Ishikawa (cell line): ENCODE measurements at regions not wholly inside any gene's neighbourhood (a gene's known extent, or its start where the extent isn't known, plus 50 kb on each side); places are given as distances from the start of the nearest gene placed in this dataset.

Experiments used
- CEBPB ChIP-seq: IDR thresholded peaks from 2 replicates; pipeline ENCODE4 v1.6.1; 2012
- CREB1 ChIP-seq: IDR thresholded peaks from 2 replicates; pipeline ENCODE4 v1.6.1; 2012; ENCODE audit warnings: low read depth
- EGR1 ChIP-seq: IDR thresholded peaks from 2 replicates; pipeline ENCODE4 v1.6.1; 2012
- EP300 ChIP-seq: IDR thresholded peaks from 2 replicates; pipeline ENCODE4 v1.6.1; 2012; ENCODE audit warnings: borderline replicate concordance
- FOXM1 ChIP-seq: IDR thresholded peaks from 2 replicates; pipeline ENCODE4 v1.6.1; 2012; ENCODE audit warnings: low read depth, borderline replicate concordance
- NFIC ChIP-seq: IDR thresholded peaks from 2 replicates; pipeline ENCODE4 v1.6.1; 2012
- RAD21 ChIP-seq: IDR thresholded peaks from 2 replicates; pipeline ENCODE4 v1.6.1; 2012; ENCODE audit warnings: low read depth
- TAF1 ChIP-seq: IDR thresholded peaks from 2 replicates; pipeline ENCODE4 v1.6.1; 2012; ENCODE audit warnings: low read depth, mild to moderate bottlenecking
- TCF12 ChIP-seq: IDR thresholded peaks from 2 replicates; pipeline ENCODE4 v1.6.1; 2012; ENCODE audit warnings: low read depth
- TEAD4 ChIP-seq: IDR thresholded peaks from 2 replicates; pipeline ENCODE4 v1.6.1; 2012
- YY1 ChIP-seq: IDR thresholded peaks from 2 replicates; pipeline ENCODE4 v1.6.1; 2012; ENCODE audit warnings: low read depth
- ZBTB7A ChIP-seq: IDR thresholded peaks from 2 replicates; pipeline ENCODE4 v1.6.1; 2012; ENCODE audit warnings: low read depth
- TF ChIP-seq, protein P1 (sequence below): IDR thresholded peaks from 2 replicates; pipeline ENCODE4 v1.6.1; 2012; ENCODE audit warnings: low read depth, mild to moderate bottlenecking
- TF ChIP-seq, protein P2 (sequence below): IDR thresholded peaks from 2 replicates; pipeline ENCODE4 v1.6.1; 2012
- TF ChIP-seq, protein P3 (sequence below): IDR thresholded peaks from 2 replicates; pipeline ENCODE4 v1.6.1; 2012

DNA sequence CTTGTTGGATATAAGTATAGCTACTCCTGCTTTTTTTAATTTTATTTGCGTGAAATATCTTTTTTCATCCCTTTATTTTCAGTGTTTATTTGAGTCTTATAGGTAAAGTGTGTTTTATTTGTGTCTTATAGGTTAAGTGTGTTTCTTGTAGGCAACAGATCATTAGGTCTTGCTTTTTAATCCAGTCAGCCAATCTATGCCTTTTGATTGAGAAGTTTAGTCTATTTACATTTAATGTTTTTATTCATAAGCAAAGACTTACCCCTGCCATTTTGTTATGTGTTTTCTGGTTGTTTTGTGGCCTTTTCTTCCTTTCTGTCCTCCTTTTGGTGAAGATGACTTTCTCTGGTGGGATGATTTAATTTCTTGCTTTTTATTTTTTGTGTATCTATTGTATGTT, 232.0 kb downstream of the RAP2B start:
- TF ChIP-seq EP300 = no peak

DNA sequence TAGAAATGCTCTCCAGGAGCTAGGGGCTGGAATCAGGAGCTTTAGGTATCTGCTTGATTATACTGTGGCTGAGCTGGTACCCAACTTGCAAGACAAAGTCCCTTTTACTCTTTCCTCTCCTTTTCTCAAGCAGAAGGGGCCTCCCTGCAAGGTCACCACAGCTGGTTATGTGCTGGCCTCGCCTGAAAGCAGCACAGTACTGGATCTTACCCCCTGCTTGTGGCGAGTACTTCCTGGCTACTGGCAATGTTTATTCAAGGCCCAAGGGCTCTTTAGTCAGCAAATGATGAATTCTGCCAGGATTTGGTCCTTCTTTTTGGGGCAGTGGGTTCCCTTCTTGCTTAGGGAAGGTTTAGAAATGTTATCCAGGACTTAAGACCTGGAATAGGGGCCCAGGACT, 234.6 kb downstream of the RAP2B start:
- no peak for TF ChIP-seq EGR1
- TF ChIP-seq RAD21 = no peak
- TF ChIP-seq, protein P1, sequence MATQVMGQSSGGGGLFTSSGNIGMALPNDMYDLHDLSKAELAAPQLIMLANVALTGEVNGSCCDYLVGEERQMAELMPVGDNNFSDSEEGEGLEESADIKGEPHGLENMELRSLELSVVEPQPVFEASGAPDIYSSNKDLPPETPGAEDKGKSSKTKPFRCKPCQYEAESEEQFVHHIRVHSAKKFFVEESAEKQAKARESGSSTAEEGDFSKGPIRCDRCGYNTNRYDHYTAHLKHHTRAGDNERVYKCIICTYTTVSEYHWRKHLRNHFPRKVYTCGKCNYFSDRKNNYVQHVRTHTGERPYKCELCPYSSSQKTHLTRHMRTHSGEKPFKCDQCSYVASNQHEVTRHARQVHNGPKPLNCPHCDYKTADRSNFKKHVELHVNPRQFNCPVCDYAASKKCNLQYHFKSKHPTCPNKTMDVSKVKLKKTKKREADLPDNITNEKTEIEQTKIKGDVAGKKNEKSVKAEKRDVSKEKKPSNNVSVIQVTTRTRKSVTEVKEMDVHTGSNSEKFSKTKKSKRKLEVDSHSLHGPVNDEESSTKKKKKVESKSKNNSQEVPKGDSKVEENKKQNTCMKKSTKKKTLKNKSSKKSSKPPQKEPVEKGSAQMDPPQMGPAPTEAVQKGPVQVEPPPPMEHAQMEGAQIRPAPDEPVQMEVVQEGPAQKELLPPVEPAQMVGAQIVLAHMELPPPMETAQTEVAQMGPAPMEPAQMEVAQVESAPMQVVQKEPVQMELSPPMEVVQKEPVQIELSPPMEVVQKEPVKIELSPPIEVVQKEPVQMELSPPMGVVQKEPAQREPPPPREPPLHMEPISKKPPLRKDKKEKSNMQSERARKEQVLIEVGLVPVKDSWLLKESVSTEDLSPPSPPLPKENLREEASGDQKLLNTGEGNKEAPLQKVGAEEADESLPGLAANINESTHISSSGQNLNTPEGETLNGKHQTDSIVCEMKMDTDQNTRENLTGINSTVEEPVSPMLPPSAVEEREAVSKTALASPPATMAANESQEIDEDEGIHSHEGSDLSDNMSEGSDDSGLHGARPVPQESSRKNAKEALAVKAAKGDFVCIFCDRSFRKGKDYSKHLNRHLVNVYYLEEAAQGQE = no peak
- TF ChIP-seq TAF1 = no peak
- no peak for TF ChIP-seq ZBTB7A
- TF ChIP-seq, protein P2, sequence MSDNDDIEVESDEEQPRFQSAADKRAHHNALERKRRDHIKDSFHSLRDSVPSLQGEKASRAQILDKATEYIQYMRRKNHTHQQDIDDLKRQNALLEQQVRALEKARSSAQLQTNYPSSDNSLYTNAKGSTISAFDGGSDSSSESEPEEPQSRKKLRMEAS = no peak
- TF ChIP-seq CEBPB = no peak
- no peak for TF ChIP-seq FOXM1
- TF ChIP-seq, protein P3, sequence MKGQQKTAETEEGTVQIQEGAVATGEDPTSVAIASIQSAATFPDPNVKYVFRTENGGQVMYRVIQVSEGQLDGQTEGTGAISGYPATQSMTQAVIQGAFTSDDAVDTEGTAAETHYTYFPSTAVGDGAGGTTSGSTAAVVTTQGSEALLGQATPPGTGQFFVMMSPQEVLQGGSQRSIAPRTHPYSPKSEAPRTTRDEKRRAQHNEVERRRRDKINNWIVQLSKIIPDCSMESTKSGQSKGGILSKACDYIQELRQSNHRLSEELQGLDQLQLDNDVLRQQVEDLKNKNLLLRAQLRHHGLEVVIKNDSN = no peak
- no peak for TF ChIP-seq NFIC
- TF ChIP-seq TCF12 = no peak
- TF ChIP-seq TEAD4 = no peak
- TF ChIP-seq EP300 = no peak

DNA sequence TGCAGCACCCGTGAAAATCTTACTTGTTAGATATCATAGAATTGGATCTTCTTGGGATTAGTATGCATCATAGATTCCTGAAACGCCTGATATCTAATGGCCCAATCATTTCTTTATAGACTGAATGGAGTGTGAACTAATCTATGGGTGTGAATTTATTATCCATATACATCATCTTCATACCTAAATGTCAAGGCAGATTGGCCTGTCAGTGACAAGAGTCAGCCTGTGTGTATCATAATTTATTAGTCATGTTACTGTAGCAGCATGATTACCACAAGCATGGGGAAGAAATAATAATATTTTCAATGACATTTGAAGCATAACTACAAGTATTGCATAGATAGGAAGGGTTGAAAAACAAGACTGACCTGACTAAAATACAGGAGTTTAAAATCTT, 235.8 kb downstream of the RAP2B start:
- no peak for TF ChIP-seq CEBPB
- TF ChIP-seq, protein P2 = no peak
- TF ChIP-seq CREB1 = no peak
- no peak for TF ChIP-seq RAD21
- TF ChIP-seq, protein P1 = no peak
- no peak for TF ChIP-seq EGR1
- no peak for TF ChIP-seq NFIC

DNA sequence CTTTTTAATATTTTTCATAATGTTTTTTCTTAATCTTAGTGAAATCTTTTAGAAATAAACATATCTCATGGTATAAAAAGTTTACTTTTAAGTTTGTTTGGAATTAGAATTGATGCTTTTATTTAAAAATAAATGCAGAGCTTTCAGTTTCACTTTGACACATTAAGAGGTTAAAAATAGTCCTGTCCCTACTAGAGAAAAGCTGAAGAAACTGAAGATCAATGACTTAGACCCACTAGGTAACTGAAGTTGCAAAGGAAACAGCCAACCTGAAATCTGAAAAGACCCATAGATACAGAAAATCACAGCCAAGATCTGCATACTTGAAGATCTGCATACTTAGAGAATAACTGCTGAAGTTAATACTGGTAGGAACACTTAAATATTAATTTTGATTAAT, 237.6 kb downstream of the RAP2B start:
- TF ChIP-seq CEBPB (no peak), RAD21 (no peak), NFIC (no peak), TCF12 (no peak), ZBTB7A (no peak), FOXM1 (no peak), YY1 (no peak), TAF1 (no peak), TEAD4 (no peak), EP300 (no peak), CREB1 (no peak)
- TF ChIP-seq, protein P2 = no peak
- TF ChIP-seq, protein P1 = no peak

DNA sequence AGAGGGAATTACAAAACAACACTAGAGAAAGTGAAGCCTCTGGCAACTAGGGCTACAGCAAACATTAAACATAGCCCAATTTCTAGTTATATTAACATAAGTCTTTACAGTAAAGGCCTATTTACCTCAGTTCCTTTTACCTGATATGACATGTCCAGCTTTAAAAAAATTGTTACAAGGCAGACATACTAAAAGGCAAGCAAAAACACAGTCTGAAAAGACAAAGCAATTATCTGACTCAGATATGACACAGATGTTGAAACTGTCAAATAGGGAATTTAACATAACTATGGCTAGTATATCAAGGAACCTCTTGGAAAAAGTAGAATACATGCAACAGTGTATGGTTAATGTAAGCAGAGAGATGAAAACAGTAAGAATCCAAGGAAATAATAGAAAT, 238.6 kb downstream of the RAP2B start:
- TF ChIP-seq TCF12 (no peak), YY1 (no peak), EP300 (no peak), EGR1 (no peak), RAD21 (no peak), CREB1 (no peak), TEAD4 (no peak), ZBTB7A (no peak), TAF1 (no peak), NFIC (no peak), FOXM1 (no peak), CEBPB (no peak)
- TF ChIP-seq, protein P2 = no peak
- TF ChIP-seq, protein P1 = no peak
- TF ChIP-seq, protein P3 = no peak
